ENCODE measurements at regions not wholly inside any gene's neighbourhood (a gene's known extent, or its start where the extent isn't known, plus 50 kb on each side); places are given as distances from the start of the nearest gene placed in this dataset.

GRCh38 chr1:81477710-81478109 is 323.0 kb upstream of the ADGRL2 start:
- Histone ChIP-seq H3K27ac (no peak overlapping the region), H3K36me3 (no peaks in the 10 kb centered on the region), H3K4me1 (no peaks in the 10 kb centered on the region), H3K4me3 (no peak overlapping the region), H3K9me3 (no peaks in the 10 kb centered on the region), H3K27me3 (no peaks in the 10 kb centered on the region)
- WGBS (ENCODE audit: insufficient coverage, low coverage, low lambda C conversion rate, missing lambda C conversion rate), result 21% methylated on average over 5 of the region's 5 CpGs
- TF ChIP-seq CTCF (IDR thresholded peaks at IDR 0.05) (no peak), POLR2A (IDR thresholded peaks at IDR 0.05) (no peak)
- intact Hi-C loops (cut with DNase I), result no loop called here
- ATAC-seq, result peak in 2 of 4 donors; percentile 26 to 49
- DNase-seq, result no peak

GRCh38 chr1:81472387-81472786 is 328.3 kb upstream of the ADGRL2 start:
- TF ChIP-seq POLR2A (IDR thresholded peaks at IDR 0.05) (no peak), CTCF (IDR thresholded peaks at IDR 0.05) (no peak)
- Histone ChIP-seq H3K9me3 (no peaks in the 10 kb centered on the region), H3K27ac (no peak overlapping the region), H3K27me3 (no peaks in the 10 kb centered on the region), H3K4me1 (no peaks in the 10 kb centered on the region), H3K36me3 (no peaks in the 10 kb centered on the region), H3K4me3 (no peak overlapping the region)
- no peak for DNase-seq
- ATAC-seq, result no peak
- intact Hi-C loops (cut with DNase I), result no loop called here
- WGBS (ENCODE audit: insufficient coverage, low coverage, low lambda C conversion rate, missing lambda C conversion rate), result 68% methylated on average over 6 of the region's 6 CpGs

GRCh38 chr1:81471255-81471654 is 329.5 kb upstream of the ADGRL2 start:
- no peaks in the 10 kb centered on the region for H3K4me1 ChIP-seq
- TF ChIP-seq POLR2A (IDR thresholded peaks at IDR 0.05) (no peak), CTCF (IDR thresholded peaks at IDR 0.05) (no peak)
- no peak overlapping the region for H3K4me3 ChIP-seq
- no peaks in the 10 kb centered on the region for H3K9me3 ChIP-seq
- DNase-seq (no peak), ATAC-seq (no peak)
- H3K27ac ChIP-seq, result no peak overlapping the region
- H3K36me3 ChIP-seq, result no peaks in the 10 kb centered on the region
- H3K27me3 ChIP-seq, result no peaks in the 10 kb centered on the region
- 63% methylated on average over 2 of the region's 2 CpGs for WGBS (ENCODE audit: insufficient coverage, low coverage, low lambda C conversion rate, missing lambda C conversion rate)
- intact Hi-C loops (cut with DNase I), result no loop called here

GRCh38 chr1:81470275-81470674 is 330.5 kb upstream of the ADGRL2 start:
- TF ChIP-seq CTCF (IDR thresholded peaks at IDR 0.05), result no peak
- TF ChIP-seq POLR2A (IDR thresholded peaks at IDR 0.05), result no peak
- WGBS (ENCODE audit: insufficient coverage, low coverage, low lambda C conversion rate, missing lambda C conversion rate), result 46% methylated on average over 3 of the region's 3 CpGs

GRCh38 chr1:81467383-81467782 is 333.4 kb upstream of the ADGRL2 start:
- Histone ChIP-seq H3K27ac (no peak overlapping the region), H3K9me3 (no peaks in the 10 kb centered on the region), H3K4me3 (no peak overlapping the region), H3K27me3 (no peaks in the 10 kb centered on the region), H3K36me3 (no peaks in the 10 kb centered on the region), H3K4me1 (no peaks in the 10 kb centered on the region)
- WGBS (ENCODE audit: insufficient coverage, low coverage, low lambda C conversion rate, missing lambda C conversion rate), result 71% methylated on average over 4 of the region's 4 CpGs
- no peak for ATAC-seq
- intact Hi-C loops (cut with DNase I), result no loop called here
- DNase-seq, result no peak
- no peak for TF ChIP-seq CTCF (IDR thresholded peaks at IDR 0.05)
- TF ChIP-seq POLR2A (IDR thresholded peaks at IDR 0.05), result no peak

More at GRCh38 chr1:81470275-81470674, 330.5 kb upstream of the ADGRL2 start:
- ATAC-seq (no peak), DNase-seq (no peak)
- no peaks in the 10 kb centered on the region for H3K27me3 ChIP-seq
- intact Hi-C loops (cut with DNase I), result no loop called here
- no peaks in the 10 kb centered on the region for H3K36me3 ChIP-seq
- H3K9me3 ChIP-seq, result no peaks in the 10 kb centered on the region
- H3K27ac ChIP-seq, result no peak overlapping the region
- H3K4me3 ChIP-seq, result no peak overlapping the region
- no peaks in the 10 kb centered on the region for H3K4me1 ChIP-seq

Data from right lobe of liver (tissue), 6 donors.